IPS-11a (cell line): ENCODE measurements at regions not wholly inside any gene's neighbourhood (a gene's known extent, or its start where the extent isn't known, plus 50 kb on each side); places are given as distances from the start of the nearest gene placed in this dataset.
"Not testable (repeated sequence)": the region's sequence is repeated elsewhere in the genome, so short reads cannot be mapped to it uniquely, and the experiment has no call there.

Experiments
- H3K4me3 ChIP-seq: one replicate; pipeline ENCODE4 v1.5.1; 2013; ENCODE audit warnings: low read depth, low read length, control low read depth

- H3K4me3 ChIP-seq: no peak overlapping the region
Observed at GRCh38 chr2:77578354-77578753, 56.2 kb upstream of the LRRTM4 start.

GRCh38 chr2:77579076-77579769 is 57.0 kb upstream of the LRRTM4 start:
- H3K4me3 ChIP-seq: no peak overlapping the region

- no peak overlapping the region for H3K4me3 ChIP-seq
Observed at GRCh38 chr2:77588438-77588837, 66.3 kb upstream of the LRRTM4 start.

GRCh38 chr2:77590298-77590917 is 68.2 kb upstream of the LRRTM4 start:
- H3K4me3 ChIP-seq: no peak overlapping the region

GRCh38 chr2:77592955-77593354 is 70.8 kb upstream of the LRRTM4 start:
- peak overlapping the region; percentile 31 for H3K4me3 ChIP-seq

- no peak overlapping the region for H3K4me3 ChIP-seq
Observed at GRCh38 chr2:77602771-77603170, 80.6 kb upstream of the LRRTM4 start.

GRCh38 chr2:77604953-77605929 is 83.1 kb upstream of the LRRTM4 start:
- H3K4me3 ChIP-seq: no peak overlapping the region

GRCh38 chr2:77608510-77608909 is 86.3 kb upstream of the LRRTM4 start:
- H3K4me3 ChIP-seq: no peak overlapping the region

GRCh38 chr2:77629539-77629938 is 107.4 kb upstream of the LRRTM4 start:
- H3K4me3 ChIP-seq: no peak overlapping the region

GRCh38 chr2:77631007-77631406 is 108.8 kb upstream of the LRRTM4 start:
- no peak overlapping the region for H3K4me3 ChIP-seq

GRCh38 chr2:77633601-77634000 is 111.4 kb upstream of the LRRTM4 start:
- H3K4me3 ChIP-seq: no peak overlapping the region

- no peak overlapping the region for H3K4me3 ChIP-seq
Observed at GRCh38 chr2:77640924-77641323, 118.7 kb upstream of the LRRTM4 start.

- no peak overlapping the region for H3K4me3 ChIP-seq
Observed at GRCh38 chr2:77642339-77642738, 120.2 kb upstream of the LRRTM4 start.

GRCh38 chr2:77649856-77650255 is 127.7 kb upstream of the LRRTM4 start:
- no peak overlapping the region for H3K4me3 ChIP-seq

- no peak overlapping the region for H3K4me3 ChIP-seq
Observed at GRCh38 chr2:77652499-77652898, 130.3 kb upstream of the LRRTM4 start.

- H3K4me3 ChIP-seq: no peak overlapping the region
Observed at GRCh38 chr2:77664491-77664890, 142.3 kb upstream of the LRRTM4 start.

- no peak overlapping the region for H3K4me3 ChIP-seq
Observed at GRCh38 chr2:77666251-77666980, 144.2 kb upstream of the LRRTM4 start.

- H3K4me3 ChIP-seq: not testable (repeated sequence)
Observed at GRCh38 chr2:77684543-77685319, 162.6 kb upstream of the LRRTM4 start.

- H3K4me3 ChIP-seq: no peak overlapping the region
Observed at GRCh38 chr2:77712601-77713000, 190.4 kb upstream of the LRRTM4 start.

GRCh38 chr2:77713412-77713811 is 191.2 kb upstream of the LRRTM4 start:
- H3K4me3 ChIP-seq: no peak overlapping the region
